GM12878 (cell line): ENCODE measurements at regions not wholly inside any gene's neighbourhood (a gene's known extent, or its start where the extent isn't known, plus 50 kb on each side); places are given as distances from the start of the nearest gene placed in this dataset.

Experiments
- ATAC-seq: fragments of 200-7000 bp; cut with Tn5 transposase; 3 replicates; pipeline ENCODE4 v1.9.1; 2020; ENCODE audit warnings: mild to moderate bottlenecking, moderate library complexity
- BruUV-seq: library from RNA; stranded (reverse); fragments of 400-500 nt; replicated peaks from 2 replicates; lab custom pipeline; 2021; lab: Mats Ljungman, UMichigan
- CTCF ChIA-PET: fragments of 300-600 bp; sonication (Branson Sonifier 250); formaldehyde crosslinking; extraction: SDS; loops from one replicate; lab custom pipeline; 2021; ENCODE audit warnings: inconsistent platforms; lab: Yijun Ruan, JAX
- POLR2A ChIA-PET: fragments of 350-600 bp; formaldehyde crosslinking; extraction: SDS; loops from one replicate; lab custom pipeline; 2021; ENCODE audit warnings: inconsistent platforms; lab: Charles Lee
- RAD21 ChIA-PET: fragments of 300-600 bp; sonication (Branson Sonifier 250); formaldehyde crosslinking; loops from one replicate; lab custom pipeline; 2023; ENCODE audit warnings: antibody characterized with exemption; ENCODE audit not compliant: unreplicated experiment; lab: Charles Lee
- SMC1A ChIA-PET: fragments of 300-600 bp; sonication (Branson Sonifier 250); formaldehyde crosslinking; loops from one replicate; lab custom pipeline; 2023; ENCODE audit not compliant: unreplicated experiment, uncharacterized antibody; lab: Charles Lee
- DNase-seq: peaks from one replicate; pipeline ENCODE4 v3.0.0-alpha.2; 2011; ENCODE audit warnings: low read depth, low spot score
- FAIRE-seq: peaks from 3 replicates; lab custom pipeline; 2011; peaks lifted over from hg19 to GRCh38; lab: Jason Lieb, UNC
- H2AFZ ChIP-seq: 2 replicates; pipeline ENCODE4 v1.6.0; 2011; ENCODE audit warnings: low read depth, low read length, control low read depth; ENCODE audit not compliant: control insufficient read depth
- H3K27ac ChIP-seq: 2 replicates; pipeline ENCODE4 v1.5.1; 2011; ENCODE audit warnings: control low read depth; ENCODE audit not compliant: control insufficient read depth, insufficient read depth
- H3K27me3 ChIP-seq, 2 experiments: replicated peaks in 1 of 2; 2 replicates each; pipeline versions ENCODE4 v1.6.0 to v1.6.1; 2011; ENCODE audit warnings: low read length in 1 of 2; ENCODE audit not compliant: control insufficient read depth in 2 of 2, insufficient read depth in 2 of 2
- H3K36me3 ChIP-seq, 2 experiments: 2 replicates each; pipeline ENCODE4 v1.5.1; 2011; ENCODE audit warnings: low read length in 1 of 2; ENCODE audit not compliant: control insufficient read depth in 2 of 2, insufficient read depth in 2 of 2
- H3K4me1 ChIP-seq: 2 replicates; pipeline ENCODE4 v1.6.1; 2011; ENCODE audit warnings: mild to moderate bottlenecking, low read length, moderate library complexity, mixed read lengths; ENCODE audit not compliant: control insufficient read depth, insufficient read depth
- H3K4me2 ChIP-seq: 2 replicates; pipeline ENCODE4 v1.6.0; 2011; ENCODE audit warnings: control low read depth; ENCODE audit not compliant: control insufficient read depth, insufficient read depth
- H3K4me3 ChIP-seq: fragments of 200-600 bp; sonication (generic); 2 replicates; pipeline ENCODE4 v1.5.1; 2016
- H3K79me2 ChIP-seq: 2 replicates; pipeline ENCODE4 v1.6.0; 2011; ENCODE audit warnings: low read length; ENCODE audit not compliant: control insufficient read depth, insufficient read depth
- H3K9ac ChIP-seq: 2 replicates; pipeline ENCODE4 v1.8.0; 2011; ENCODE audit warnings: low read length, control low read depth, mixed read lengths; ENCODE audit not compliant: control insufficient read depth, insufficient read depth
- H3K9me3 ChIP-seq: replicated peaks from 3 replicates; pipeline ENCODE4 v1.5.1; 2011; ENCODE audit warnings: mild to moderate bottlenecking, low read length; ENCODE audit not compliant: control insufficient read depth, insufficient read depth
- H4K20me1 ChIP-seq: 2 replicates; pipeline ENCODE4 v1.6.0; 2011; ENCODE audit not compliant: control insufficient read depth, insufficient read depth
- CEBPB ChIP-seq, 2 experiments: fragments of 150-350 bp in 1 of 2; IDR thresholded peaks; 2 replicates each; pipeline ENCODE4 v1.6.1; 2012 to 2014; ENCODE audit warnings: low read depth in 2 of 2, low read length in 2 of 2, borderline replicate concordance in 1 of 2, inconsistent platforms in 1 of 2
- EP300 ChIP-seq, 2 experiments: fragments of 150-350 bp in 1 of 2; IDR thresholded peaks; 2 replicates each; pipeline ENCODE4 v1.6.1; 2011 to 2012; ENCODE audit warnings: low read depth in 2 of 2, low read length in 2 of 2, borderline replicate concordance in 1 of 2, improper control_type of control experiment in 1 of 2, inconsistent platforms in 1 of 2; ENCODE audit not compliant: control insufficient read depth in 1 of 2
- HDAC2 ChIP-seq: fragments of 200-600 bp; sonication (generic); IDR thresholded peaks from 2 replicates; pipeline ENCODE4 v1.6.1; 2017
- HDAC6 ChIP-seq: fragments of 200-600 bp; sonication (generic); IDR thresholded peaks from one replicate; pipeline ENCODE4 v1.8.0; 2017; ENCODE audit warnings: antibody characterized with exemption; ENCODE audit not compliant: unreplicated experiment
- IRF5 ChIP-seq: fragments of 450-650 bp; IDR thresholded peaks from 2 replicates; pipeline ENCODE4 v1.6.1; 2017; ENCODE audit warnings: borderline replicate concordance
- JUND ChIP-seq: IDR thresholded peaks from 2 replicates; pipeline ENCODE4 v1.6.1; 2012; ENCODE audit warnings: low read depth, mild to moderate bottlenecking, low read length, improper control_type of control experiment, moderate library complexity
- KLF5 ChIP-seq: fragments of 450-650 bp; IDR thresholded peaks from 2 replicates; pipeline ENCODE4 v1.6.1; 2014; ENCODE audit warnings: mild to moderate bottlenecking; ENCODE audit not compliant: partially characterized antibody
- LARP7 ChIP-seq: fragments of 450-650 bp; IDR thresholded peaks from 2 replicates; pipeline ENCODE4 v1.6.1; 2017; ENCODE audit warnings: mild to moderate bottlenecking
- MEF2A ChIP-seq: IDR thresholded peaks from 2 replicates; pipeline ENCODE4 v1.6.1; 2011; ENCODE audit warnings: low read depth, mild to moderate bottlenecking, low read length, moderate library complexity; ENCODE audit not compliant: insufficient read depth
- MEF2B ChIP-seq: fragments of 450-650 bp; IDR thresholded peaks from 2 replicates; pipeline ENCODE4 v1.6.1; 2018; ENCODE audit warnings: mild to moderate bottlenecking, moderate library complexity; ENCODE audit not compliant: partially characterized antibody, poor library complexity, severe bottlenecking
- NR2C2 ChIP-seq: IDR thresholded peaks from 2 replicates; pipeline ENCODE4 v1.6.1; 2011; ENCODE audit warnings: borderline replicate concordance, low read depth; ENCODE audit not compliant: control insufficient read depth, insufficient read length
- PAX5 ChIP-seq: IDR thresholded peaks from 2 replicates; pipeline ENCODE4 v1.6.1; 2011; ENCODE audit warnings: low read depth, low read length, borderline replicate concordance
- PML ChIP-seq: IDR thresholded peaks from 2 replicates; pipeline ENCODE4 v1.6.1; 2012; ENCODE audit warnings: low read length, inconsistent platforms
- RAD51 ChIP-seq: fragments of 450-650 bp; IDR thresholded peaks from 2 replicates; pipeline ENCODE4 v1.6.1; 2016; ENCODE audit warnings: moderate library complexity, mild to moderate bottlenecking, inconsistent platforms
- RCOR1 ChIP-seq: conservative IDR thresholded peaks from 2 replicates; pipeline ENCODE4 v1.6.1; 2012; ENCODE audit warnings: low read depth, low read length, improper control_type of control experiment
- SMAD5 ChIP-seq: IDR thresholded peaks from 2 replicates; pipeline ENCODE4 v1.6.1; 2016; ENCODE audit warnings: antibody characterized with exemption, low read depth
- SMARCA5 ChIP-seq: fragments of 450-650 bp; IDR thresholded peaks from 2 replicates; pipeline ENCODE4 v1.6.1; 2017; ENCODE audit warnings: mild to moderate bottlenecking
- STAT3 ChIP-seq: IDR thresholded peaks from 2 replicates; pipeline ENCODE4 v1.6.1; 2011; ENCODE audit warnings: low read depth, low read length, improper control_type of control experiment
- TAF1 ChIP-seq: IDR thresholded peaks from 2 replicates; pipeline ENCODE4 v1.6.1; 2011; ENCODE audit warnings: mild to moderate bottlenecking, low read depth, low read length, borderline replicate concordance
- YY1 ChIP-seq: IDR thresholded peaks from 2 replicates; pipeline ENCODE4 v1.6.1; 2011; ENCODE audit warnings: low read depth, mild to moderate bottlenecking, low read length
- ZNF592 ChIP-seq: fragments of 450-650 bp; IDR thresholded peaks from 2 replicates; pipeline ENCODE4 v1.6.1; 2017; ENCODE audit warnings: mild to moderate bottlenecking, moderate library complexity
- WGBS: methylation state at CpG from one replicate; pipeline ENCODE4 v1.1.6; 2016; ENCODE audit warnings: low lambda C conversion rate; ENCODE audit not compliant: insufficient replicate concordance, insufficient coverage; ENCODE audit errors: missing lambda C conversion rate; 5-methylcytosine and 5-hydroxymethylcytosine counted together
- in situ Hi-C: fragments of 300-500 bp; cut with MboI; formaldehyde crosslinking; loops from 9 replicates; pipeline ENCODE4 v1.14.3; 2018; ENCODE audit warnings: mixed read lengths
- intact Hi-C: fragments of 100-400 bp; cut with micrococcal nuclease; formaldehyde crosslinking; loops from one replicate; pipeline ENCODE4 v1.14.2; 2022; ENCODE audit not compliant: unreplicated experiment

- no peak for TF ChIP-seq PML
- TF ChIP-seq HDAC6 = no peak
- TF ChIP-seq LARP7 = no peak
- TF ChIP-seq YY1 = no peak
These were observed 428.7 kb downstream of the AEBP2 start (continued) for GRCh38 chr12:19867970-19868369.

- Histone ChIP-seq H3K27ac (no peak overlapping the region), H2AFZ (no peak overlapping the region), H3K9ac (no peak overlapping the region), H3K36me3 (no peaks in the 10 kb centered on the region), H3K27me3 (no peaks in the 10 kb centered on the region), H4K20me1 (no peaks in the 10 kb centered on the region), H3K79me2 (no peaks in the 10 kb centered on the region), H3K9me3 (no peaks in the 10 kb centered on the region), H3K4me3 (no peak overlapping the region), H3K4me1 (no peaks in the 10 kb centered on the region), H3K4me2 (no peak overlapping the region)
- ChIA-PET RAD21 (no interaction called here), CTCF (interaction anchor here (0.6 to 1.0 kb wide), 2 partner anchors 130 to 778 kb away, joined by 3 to 4 read pairs; no protein-coding TSS in a partner anchor), SMC1A (interaction anchor here (1.5 kb wide), 1 partner anchor 9 kb away, joined by 4 read pairs; no protein-coding TSS in a partner anchor), POLR2A (no interaction called here)
- no peak for DNase-seq
- no peak for ATAC-seq
- in situ Hi-C loops (no loop called here), intact Hi-C loops (no loop called here)
- WGBS = 32% methylated on average over 5 of the region's 5 CpGs
- no peak for FAIRE-seq
- no TSS peak for BruUV-seq
- TF ChIP-seq PAX5 (no peak), SMAD5 (no peak), STAT3 (no peak), TAF1 (no peak), CEBPB (IDR thresholded peaks at IDR 0.05; ENCODE audit: borderline replicate concordance in 1 of 2, low read depth in 2 of 2, low read length in 2 of 2) (no peak), HDAC2 (no peak), RCOR1 (no peak), MEF2B (no peak), NR2C2 (no peak), JUND (no peak), EP300 (IDR thresholded peaks at IDR 0.05; ENCODE audit: borderline replicate concordance in 1 of 2, control insufficient read depth in 1 of 2, low read depth in 2 of 2, low read length in 2 of 2) (no peak), KLF5 (no peak), RAD51 (no peak), ZNF592 (no peak), IRF5 (no peak), SMARCA5 (no peak), MEF2A (no peak)
These were observed 430.1 kb downstream of the AEBP2 start for GRCh38 chr12:19869413-19869812.
